ENCODE measurements at regions not wholly inside any gene's neighbourhood (a gene's known extent, or its start where the extent isn't known, plus 50 kb on each side); places are given as distances from the start of the nearest gene placed in this dataset.

GRCh38 chr12:127552838-127553237 lies 714.1 kb upstream of the TMEM132C start:
- DNase-seq (ENCODE audit: low spot score): no peak
- no peak for ATAC-seq (ENCODE audit: low read depth)
- H3K4me3 ChIP-seq (ENCODE audit: severe bottlenecking): no peak overlapping the region
- H3K27me3 ChIP-seq (ENCODE audit: insufficient read depth, poor library complexity, severe bottlenecking): no peaks in the 10 kb centered on the region
- H3K4me1 ChIP-seq (ENCODE audit: insufficient read depth, poor library complexity, severe bottlenecking): peaks cover 8% of the 10 kb centered on the region
- no peak overlapping the region for H3K27ac ChIP-seq (ENCODE audit: poor library complexity, severe bottlenecking)
- H3K36me3 ChIP-seq (ENCODE audit: low read depth): no peaks in the 10 kb centered on the region
- TF ChIP-seq, protein P1, sequence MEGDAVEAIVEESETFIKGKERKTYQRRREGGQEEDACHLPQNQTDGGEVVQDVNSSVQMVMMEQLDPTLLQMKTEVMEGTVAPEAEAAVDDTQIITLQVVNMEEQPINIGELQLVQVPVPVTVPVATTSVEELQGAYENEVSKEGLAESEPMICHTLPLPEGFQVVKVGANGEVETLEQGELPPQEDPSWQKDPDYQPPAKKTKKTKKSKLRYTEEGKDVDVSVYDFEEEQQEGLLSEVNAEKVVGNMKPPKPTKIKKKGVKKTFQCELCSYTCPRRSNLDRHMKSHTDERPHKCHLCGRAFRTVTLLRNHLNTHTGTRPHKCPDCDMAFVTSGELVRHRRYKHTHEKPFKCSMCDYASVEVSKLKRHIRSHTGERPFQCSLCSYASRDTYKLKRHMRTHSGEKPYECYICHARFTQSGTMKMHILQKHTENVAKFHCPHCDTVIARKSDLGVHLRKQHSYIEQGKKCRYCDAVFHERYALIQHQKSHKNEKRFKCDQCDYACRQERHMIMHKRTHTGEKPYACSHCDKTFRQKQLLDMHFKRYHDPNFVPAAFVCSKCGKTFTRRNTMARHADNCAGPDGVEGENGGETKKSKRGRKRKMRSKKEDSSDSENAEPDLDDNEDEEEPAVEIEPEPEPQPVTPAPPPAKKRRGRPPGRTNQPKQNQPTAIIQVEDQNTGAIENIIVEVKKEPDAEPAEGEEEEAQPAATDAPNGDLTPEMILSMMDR (IDR thresholded peaks at IDR 0.05; ENCODE audit: poor library complexity, severe bottlenecking): no peak
- H3K9me3 ChIP-seq (ENCODE audit: severe bottlenecking): no peaks in the 10 kb centered on the region

DNA sequence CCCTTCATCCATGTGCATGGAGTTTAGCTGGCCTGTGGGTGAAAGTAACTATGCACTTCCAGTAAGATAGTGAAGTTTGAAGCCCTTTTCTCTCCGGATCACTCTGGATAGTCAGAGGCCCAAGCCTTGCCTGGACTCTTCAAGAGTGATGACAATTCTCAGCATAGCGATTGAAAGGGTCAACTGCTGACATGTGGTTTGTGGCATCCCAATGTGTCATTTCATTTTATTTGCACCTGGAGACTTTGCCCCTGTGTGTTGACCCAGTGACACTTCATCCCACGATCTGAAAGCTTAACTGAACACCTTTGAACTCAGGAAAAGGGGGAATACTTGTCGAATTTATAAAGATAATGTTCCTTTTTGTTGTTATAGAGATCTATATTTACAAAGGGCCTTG lies 711.9 kb upstream of the TMEM132C start:
- H3K27me3 ChIP-seq (ENCODE audit: insufficient read depth, poor library complexity, severe bottlenecking): no peaks in the 10 kb centered on the region
- H3K4me1 ChIP-seq (ENCODE audit: insufficient read depth, poor library complexity, severe bottlenecking): peaks cover 9% of the 10 kb centered on the region
- H3K9me3 ChIP-seq (ENCODE audit: severe bottlenecking): no peaks in the 10 kb centered on the region
- H3K4me3 ChIP-seq (ENCODE audit: severe bottlenecking): no peak overlapping the region
- ATAC-seq (ENCODE audit: low read depth): no peak
- DNase-seq (ENCODE audit: low spot score): no peak
- TF ChIP-seq, protein P1 (IDR thresholded peaks at IDR 0.05; ENCODE audit: poor library complexity, severe bottlenecking): no peak
- H3K27ac ChIP-seq (ENCODE audit: poor library complexity, severe bottlenecking): no peak overlapping the region
- H3K36me3 ChIP-seq (ENCODE audit: low read depth): no peaks in the 10 kb centered on the region

GRCh38 chr12:127556231-127556886 lies 710.6 kb upstream of the TMEM132C start:
- Histone ChIP-seq H3K4me1 (ENCODE audit: insufficient read depth, poor library complexity, severe bottlenecking) (peaks cover 9% of the 10 kb centered on the region), H3K4me3 (ENCODE audit: severe bottlenecking) (no peak overlapping the region), H3K36me3 (ENCODE audit: low read depth) (no peaks in the 10 kb centered on the region), H3K27ac (ENCODE audit: poor library complexity, severe bottlenecking) (no peak overlapping the region), H3K27me3 (ENCODE audit: insufficient read depth, poor library complexity, severe bottlenecking) (no peaks in the 10 kb centered on the region), H3K9me3 (ENCODE audit: severe bottlenecking) (no peaks in the 10 kb centered on the region)
- DNase-seq (ENCODE audit: low spot score): no peak
- TF ChIP-seq, protein P1 (IDR thresholded peaks at IDR 0.05; ENCODE audit: poor library complexity, severe bottlenecking): no peak
- ATAC-seq (ENCODE audit: low read depth): no peak

- Histone ChIP-seq H3K27ac (ENCODE audit: poor library complexity, severe bottlenecking) (no peak overlapping the region), H3K4me1 (ENCODE audit: insufficient read depth, poor library complexity, severe bottlenecking) (peaks cover 9% of the 10 kb centered on the region)
- ATAC-seq (ENCODE audit: low read depth): no peak
Measured at GRCh38 chr12:127558361-127558760, 708.6 kb upstream of the TMEM132C start.

More at GRCh38 chr12:127558361-127558760, 708.6 kb upstream of the TMEM132C start:
- H3K4me3 ChIP-seq (ENCODE audit: severe bottlenecking): no peak overlapping the region
- H3K27me3 ChIP-seq (ENCODE audit: insufficient read depth, poor library complexity, severe bottlenecking): no peaks in the 10 kb centered on the region
- TF ChIP-seq, protein P1 (IDR thresholded peaks at IDR 0.05; ENCODE audit: poor library complexity, severe bottlenecking): no peak
- no peaks in the 10 kb centered on the region for H3K9me3 ChIP-seq (ENCODE audit: severe bottlenecking)
- no peaks in the 10 kb centered on the region for H3K36me3 ChIP-seq (ENCODE audit: low read depth)
- no peak for DNase-seq (ENCODE audit: low spot score)
